ENCODE measurements at regions not wholly inside any gene's neighbourhood (a gene's known extent, or its start where the extent isn't known, plus 50 kb on each side); places are given as distances from the start of the nearest gene placed in this dataset.

- no peak overlapping the region for H3K4me3 ChIP-seq (ENCODE audit: low read depth, low read length)
- no peak for DNase-seq (ENCODE audit: low read depth)
- in situ Hi-C loops (cut with HindIII; ENCODE audit: low sequenced_read_pairs), result no loop called here
- no peak for TF ChIP-seq CTCF (IDR thresholded peaks at IDR 0.05; ENCODE audit: low read depth, low read length, missing control alignments)
Observed at GRCh38 chr12:130076126-130076525, 86.1 kb upstream of the FZD10 start.

GRCh38 chr12:130076752-130077151 lies 85.5 kb upstream of the FZD10 start:
- in situ Hi-C loops (cut with HindIII; ENCODE audit: low sequenced_read_pairs), result no loop called here
- no peak for TF ChIP-seq CTCF (IDR thresholded peaks at IDR 0.05; ENCODE audit: low read depth, low read length, missing control alignments)

GRCh38 chr12:130078852-130079251 lies 83.4 kb upstream of the FZD10 start:
- no peak overlapping the region for H3K4me3 ChIP-seq (ENCODE audit: low read depth, low read length)
- in situ Hi-C loops (cut with HindIII; ENCODE audit: low sequenced_read_pairs), result no loop called here
- no peak for TF ChIP-seq CTCF (IDR thresholded peaks at IDR 0.05; ENCODE audit: low read depth, low read length, missing control alignments)
- DNase-seq (ENCODE audit: low read depth), result no peak

More at GRCh38 chr12:130076752-130077151, 85.5 kb upstream of the FZD10 start:
- no peak for DNase-seq (ENCODE audit: low read depth)
- no peak overlapping the region for H3K4me3 ChIP-seq (ENCODE audit: low read depth, low read length)

- in situ Hi-C loops (cut with HindIII; ENCODE audit: low sequenced_read_pairs), result no loop called here
- no peak for TF ChIP-seq CTCF (IDR thresholded peaks at IDR 0.05; ENCODE audit: low read depth, low read length, missing control alignments)
- no peak for DNase-seq (ENCODE audit: low read depth)
- no peak overlapping the region for H3K4me3 ChIP-seq (ENCODE audit: low read depth, low read length)
Observed at GRCh38 chr12:130079279-130079678, 83.0 kb upstream of the FZD10 start.

- no peak for TF ChIP-seq CTCF (IDR thresholded peaks at IDR 0.05; ENCODE audit: low read depth, low read length, missing control alignments)
- in situ Hi-C loops (cut with HindIII; ENCODE audit: low sequenced_read_pairs), result no loop called here
- H3K4me3 ChIP-seq (ENCODE audit: low read depth, low read length), result no peak overlapping the region
- DNase-seq (ENCODE audit: low read depth), result no peak
Observed at GRCh38 chr12:130080205-130080604, 82.1 kb upstream of the FZD10 start.

GRCh38 chr12:130081117-130081805 lies 81.0 kb upstream of the FZD10 start:
- no peak for DNase-seq (ENCODE audit: low read depth)
- TF ChIP-seq CTCF (IDR thresholded peaks at IDR 0.05; ENCODE audit: low read depth, low read length, missing control alignments), result no peak
- in situ Hi-C loops (cut with HindIII; ENCODE audit: low sequenced_read_pairs), result no loop called here

More at GRCh38 chr12:130081117-130081805, 81.0 kb upstream of the FZD10 start:
- no peak overlapping the region for H3K4me3 ChIP-seq (ENCODE audit: low read depth, low read length)

Data from astrocyte of the cerebellum (primary cell).